ENCODE measurements at regions not wholly inside any gene's neighbourhood (a gene's known extent, or its start where the extent isn't known, plus 50 kb on each side); places are given as distances from the start of the nearest gene placed in this dataset.

DNA sequence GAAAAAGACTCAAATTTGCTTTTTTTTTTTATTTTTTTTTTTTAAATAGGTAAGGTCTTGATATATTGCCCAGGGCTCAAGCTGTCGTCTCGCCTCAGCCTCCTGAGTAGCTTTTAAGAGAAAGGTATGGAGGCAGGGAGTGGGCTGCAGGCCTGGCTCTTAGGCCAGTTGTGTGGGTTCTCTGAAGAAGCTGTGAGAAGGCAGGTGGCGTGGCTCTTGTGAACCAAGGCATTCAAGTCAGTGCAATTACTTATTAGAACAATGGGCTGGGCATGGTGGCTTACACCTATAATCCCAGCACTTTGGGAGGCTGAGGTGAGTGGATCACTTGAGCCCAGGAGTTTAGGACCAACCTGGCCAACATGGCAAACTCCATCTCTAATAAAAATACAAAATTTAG lies 244.0 kb upstream of the SFRP2 start:
- WGBS (ENCODE audit: extremely low coverage, insufficient read length, low lambda C conversion rate): no CpG with 5 or more reads among the region's 3 CpGs
- H3K23me2 ChIP-seq (ENCODE audit: insufficient read length, low read depth, low read length, poor library complexity, severe bottlenecking): no peaks in the 10 kb centered on the region
- peaks cover 14 to 17% of the 10 kb centered on the region in 2 experiments for H3K4me1 Mint-ChIP-seq
- no peaks in the 10 kb centered on the region for H3K79me2 ChIP-seq (ENCODE audit: insufficient read depth, low read length)
- no peak overlapping the region for H3K56ac ChIP-seq (ENCODE audit: insufficient read length, low read depth, low read length)
- H2BK15ac ChIP-seq (ENCODE audit: low read depth, low read length): no peak overlapping the region
- no peaks in the 10 kb centered on the region for H3K9me3 ChIP-seq (ENCODE audit: control insufficient read depth, low read depth, low read length)
- H2BK12ac ChIP-seq (ENCODE audit: insufficient read length, low read depth, low read length): no peak overlapping the region
- H3K4me1 ChIP-seq (ENCODE audit: insufficient read depth, low read length): peaks cover 9% of the 10 kb centered on the region
- no peak overlapping the region for H3K27ac Mint-ChIP-seq
- no peak overlapping the region for H4K8ac ChIP-seq (replicated peaks; ENCODE audit: insufficient read length, low read depth, low read length)
- H4K20me1 ChIP-seq (ENCODE audit: control insufficient read depth, insufficient read depth, insufficient read length): no peaks in the 10 kb centered on the region
- H3K9me3 Mint-ChIP-seq: peaks cover 10 to 13% of the 10 kb centered on the region in 2 experiments; a peak in 4 of 5 replicates
- no peaks in the 10 kb centered on the region for H3K27me3 ChIP-seq (ENCODE audit: insufficient read depth, low read length)
- no peaks in the 10 kb centered on the region for H3K79me1 ChIP-seq (ENCODE audit: insufficient read depth, low read depth, low read length, poor library complexity, severe bottlenecking)
- TF ChIP-seq, protein P1, sequence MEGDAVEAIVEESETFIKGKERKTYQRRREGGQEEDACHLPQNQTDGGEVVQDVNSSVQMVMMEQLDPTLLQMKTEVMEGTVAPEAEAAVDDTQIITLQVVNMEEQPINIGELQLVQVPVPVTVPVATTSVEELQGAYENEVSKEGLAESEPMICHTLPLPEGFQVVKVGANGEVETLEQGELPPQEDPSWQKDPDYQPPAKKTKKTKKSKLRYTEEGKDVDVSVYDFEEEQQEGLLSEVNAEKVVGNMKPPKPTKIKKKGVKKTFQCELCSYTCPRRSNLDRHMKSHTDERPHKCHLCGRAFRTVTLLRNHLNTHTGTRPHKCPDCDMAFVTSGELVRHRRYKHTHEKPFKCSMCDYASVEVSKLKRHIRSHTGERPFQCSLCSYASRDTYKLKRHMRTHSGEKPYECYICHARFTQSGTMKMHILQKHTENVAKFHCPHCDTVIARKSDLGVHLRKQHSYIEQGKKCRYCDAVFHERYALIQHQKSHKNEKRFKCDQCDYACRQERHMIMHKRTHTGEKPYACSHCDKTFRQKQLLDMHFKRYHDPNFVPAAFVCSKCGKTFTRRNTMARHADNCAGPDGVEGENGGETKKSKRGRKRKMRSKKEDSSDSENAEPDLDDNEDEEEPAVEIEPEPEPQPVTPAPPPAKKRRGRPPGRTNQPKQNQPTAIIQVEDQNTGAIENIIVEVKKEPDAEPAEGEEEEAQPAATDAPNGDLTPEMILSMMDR (conservative IDR thresholded peaks at IDR 0.05): no peak
- peaks cover 7 to 9% (median 8%) of the 10 kb centered on the region in 3 experiments for H3K36me3 Mint-ChIP-seq (ENCODE audit: insufficient read depth in 1 of 3, low read depth in 3 of 3)
- no peak overlapping the region for H3K14ac ChIP-seq (ENCODE audit: insufficient read depth, low read length)
- no peak overlapping the region for H2AK5ac ChIP-seq (ENCODE audit: insufficient read length, low read length)
- DNase-seq: no peak
- H4K91ac ChIP-seq (ENCODE audit: insufficient read length, low read depth, low read length): no peak overlapping the region
- no peak overlapping the region for H4K5ac ChIP-seq (ENCODE audit: insufficient read length, low read depth, low read length)
- H3K4me2 ChIP-seq (ENCODE audit: insufficient read depth, insufficient read length, low read length): no peak overlapping the region
- no peak overlapping the region for H2AFZ ChIP-seq (ENCODE audit: low read length)
- H2BK120ac ChIP-seq (ENCODE audit: low read depth, low read length, poor library complexity, severe bottlenecking): no peak overlapping the region
- H2BK5ac ChIP-seq (ENCODE audit: insufficient read length, low read length): no peak overlapping the region
- H3K9ac ChIP-seq (ENCODE audit: extremely low read depth, insufficient read length, low read length): no peak overlapping the region
- H3K27me3 Mint-ChIP-seq (ENCODE audit: low read depth): no peaks in the 10 kb centered on the region
- H3K23ac ChIP-seq (ENCODE audit: insufficient read length, low read depth, low read length): no peak overlapping the region
- no peak overlapping the region for H3K4me3 Mint-ChIP-seq
- no peak overlapping the region for H3K27ac ChIP-seq (ENCODE audit: insufficient read length, low read depth, low read length)
- H3T11ph ChIP-seq (ENCODE audit: low read length): no peak overlapping the region
- no peak overlapping the region for H3K4ac ChIP-seq (ENCODE audit: low read depth, low read length)
- H2BK20ac ChIP-seq (ENCODE audit: low read depth, low read length, poor library complexity, severe bottlenecking): no peak overlapping the region
- H3K18ac ChIP-seq (ENCODE audit: insufficient read length, low read depth, low read length): no peak overlapping the region

Data from H9 (cell line).